Stomach (tissue), 8 donors: ENCODE measurements at regions not wholly inside any gene's neighbourhood (a gene's known extent, or its start where the extent isn't known, plus 50 kb on each side); places are given as distances from the start of the nearest gene placed in this dataset.

Experiments
- DNase-seq, 2 donors: peaks; one replicate each; pipeline versions ENCODE4 v3.0.0 to v3.0.0-alpha.2; 2013 to 2019
- H3K27ac ChIP-seq, 5 donors: fragments of 200-600 bp in 4 of 5; sonication (generic) in 4 of 5; one replicate each; pipeline ENCODE4 v1.5.1; 2013 to 2019; ENCODE audit warnings: mild to moderate bottlenecking in 1 of 5, moderate library complexity in 1 of 5
- H3K27me3 ChIP-seq, 3 donors: fragments of 200-600 bp; sonication (generic); one replicate each; pipeline ENCODE4 v1.5.1; 2017 to 2019; ENCODE audit warnings: mixed run types in 1 of 3
- H3K36me3 ChIP-seq, 4 donors: fragments of 200-600 bp; sonication (generic); 1 replicate in 3 of 4; 2 replicates in 1 of 4; pipeline ENCODE4 v1.5.1; 2016 to 2019
- H3K4me1 ChIP-seq, 4 donors: fragments of 200-600 bp; sonication (generic); one replicate each; pipeline ENCODE4 v1.5.1; 2016 to 2019
- H3K4me3 ChIP-seq, 4 donors: fragments of 200-600 bp; sonication (generic) in 3 of 4; one replicate each; pipeline ENCODE4 v1.5.1; 2016 to 2019; ENCODE audit warnings: mild to moderate bottlenecking in 1 of 4
- H3K9me3 ChIP-seq, 4 donors: fragments of 200-600 bp; sonication (generic); one replicate each; pipeline ENCODE4 v1.5.1; 2016 to 2019
- CTCF ChIP-seq, 7 experiments: fragments of 450-650 bp in 4 of 7; fragments of 200-600 bp in 3 of 7; sonication (generic) in 3 of 7; IDR thresholded peaks; one replicate each; pipeline ENCODE4 v1.5.1; 2016 to 2019; ENCODE audit warnings: antibody characterized with exemption in 7 of 7, control low read depth in 2 of 7, mild to moderate bottlenecking in 1 of 7
- EP300 ChIP-seq: sonication (generic); formaldehyde crosslinking; IDR thresholded peaks from one replicate; pipeline ENCODE4 v1.6.1; 2017; ENCODE audit warnings: antibody characterized with exemption
- POLR2A ChIP-seq, 4 donors: fragments of 450-650 bp; IDR thresholded peaks; one replicate each; pipeline ENCODE4 v1.6.1; 2016; ENCODE audit warnings: antibody characterized with exemption in 4 of 4, control low read depth in 2 of 4, mild to moderate bottlenecking in 1 of 4, moderate library complexity in 1 of 4
- POLR2AphosphoS5 ChIP-seq, 3 donors: sonication (generic); formaldehyde crosslinking; IDR thresholded peaks; one replicate each; pipeline ENCODE4 v1.6.1; 2016; ENCODE audit warnings: antibody characterized with exemption in 3 of 3
- WGBS, 5 donors: extraction: QIAGEN DNeasy Blood & Tissue Kit in 3 of 5; methylation state at CpG; one replicate each; pipeline versions ENCODE4 v1.1.5 to v1.1.7; 2013 to 2018; 5-methylcytosine and 5-hydroxymethylcytosine counted together
- intact Hi-C: fragments of 100-400 bp; cut with DNase I; formaldehyde crosslinking; loops from one replicate; pipeline ENCODE4 v1.15.1; 2023; ENCODE audit warnings: low total_unique reads
- donor health status: healthy with polysubstance abuse.
- donor health status: Bipolar disorder and iron deficiency.
- donor health status: healthy.

DNA sequence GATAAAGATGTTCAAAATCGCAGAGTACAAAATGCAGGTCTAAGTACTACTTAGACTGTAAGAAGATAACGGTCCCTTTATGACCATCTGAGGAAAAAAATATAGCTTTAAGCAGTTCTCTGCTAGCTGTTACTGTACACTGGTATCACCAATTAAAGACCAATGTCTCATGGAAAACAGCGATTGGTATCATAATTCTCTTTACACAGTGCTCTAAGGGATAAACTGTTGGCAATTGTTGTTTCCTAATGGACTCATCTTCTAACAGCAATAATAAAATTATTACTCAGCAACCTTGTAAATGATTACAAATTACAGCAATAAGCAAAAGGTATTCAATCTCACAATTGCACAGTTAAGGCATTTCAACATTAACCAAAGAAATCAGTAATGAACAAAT lies 142.2 kb upstream of the DLGAP1 start:
- intact Hi-C loops, result no loop called here

DNA sequence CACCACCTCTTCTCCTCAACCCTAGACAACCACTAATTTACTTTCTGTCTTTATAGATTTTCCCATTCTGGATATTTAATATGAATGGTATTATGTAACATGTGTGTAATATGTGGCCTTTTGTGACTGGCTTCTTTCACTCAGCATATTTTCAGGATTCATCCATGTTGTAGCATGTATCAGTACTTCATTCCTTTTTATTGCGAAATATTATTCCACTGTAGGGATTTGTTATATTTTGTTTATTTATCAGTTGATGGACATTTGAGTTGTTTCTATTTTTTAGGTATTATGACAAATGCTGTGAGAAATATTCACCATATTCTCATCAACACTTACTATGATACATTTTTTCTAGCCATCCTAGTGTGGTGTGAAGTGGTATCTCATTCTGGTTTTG lies 138.8 kb upstream of the DLGAP1 start:
- no peaks in the 10 kb centered on the region for H3K9me3 ChIP-seq
- H3K4me1 ChIP-seq, result no peaks in the 10 kb centered on the region
- H3K27ac ChIP-seq, result no peak overlapping the region
- DNase-seq, result no peak
- no peaks in the 10 kb centered on the region for H3K27me3 ChIP-seq
- intact Hi-C loops, result no loop called here
- H3K36me3 ChIP-seq, result no peaks in the 10 kb centered on the region
- TF ChIP-seq CTCF (IDR thresholded peaks at IDR 0.05) (no peak), EP300 (no peak), POLR2AphosphoS5 (IDR thresholded peaks at IDR 0.05) (no peak)
- 90 to 98% (median 94%) methylated on average over 1 of the region's 1 CpG for WGBS, 5 donors
- no peak overlapping the region for H3K4me3 ChIP-seq

More for the DNA sequence above, 142.2 kb upstream of the DLGAP1 start:
- H3K27me3 ChIP-seq, result no peaks in the 10 kb centered on the region
- no peak overlapping the region for H3K4me3 ChIP-seq
- H3K36me3 ChIP-seq, result no peaks in the 10 kb centered on the region
- H3K4me1 ChIP-seq, result no peaks in the 10 kb centered on the region
- H3K27ac ChIP-seq, result no peak overlapping the region
- no peak for TF ChIP-seq POLR2AphosphoS5 (IDR thresholded peaks at IDR 0.05)
- no peak for TF ChIP-seq EP300
- TF ChIP-seq CTCF (IDR thresholded peaks at IDR 0.05), result no peak
- no peak for TF ChIP-seq POLR2A (IDR thresholded peaks at IDR 0.05)
- DNase-seq, result no peak
- no peaks in the 10 kb centered on the region for H3K9me3 ChIP-seq
- WGBS, 5 donors, result 81 to 91% (median 89%) methylated on average over 3 of the region's 3 CpGs

DNA sequence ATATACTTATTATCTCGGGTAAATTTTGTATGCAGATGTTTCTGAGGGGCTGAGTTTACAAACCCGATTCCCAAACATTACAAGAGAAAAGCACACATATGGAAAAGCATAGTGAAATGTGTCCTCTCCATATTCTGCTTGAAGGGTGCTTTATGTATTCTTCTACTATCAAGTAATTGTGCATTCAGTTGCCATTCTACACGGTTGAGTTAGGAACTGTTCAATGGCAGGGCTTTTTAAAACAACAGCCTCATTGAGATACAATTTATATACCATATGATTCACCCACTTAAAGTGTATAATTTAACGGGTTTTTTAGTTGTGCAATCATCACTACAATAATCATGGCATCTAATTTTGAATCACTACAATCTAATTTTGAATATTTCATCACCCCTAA lies 138.4 kb upstream of the DLGAP1 start:
- intact Hi-C loops, result no loop called here
- 67 to 76% (median 70%) methylated on average over 4 of the region's 4 CpGs for WGBS, 5 donors
- H3K36me3 ChIP-seq, result no peaks in the 10 kb centered on the region
- no peaks in the 10 kb centered on the region for H3K4me1 ChIP-seq
- no peaks in the 10 kb centered on the region for H3K27me3 ChIP-seq
- H3K27ac ChIP-seq, result no peak overlapping the region
- no peaks in the 10 kb centered on the region for H3K9me3 ChIP-seq
- no peak for DNase-seq
- H3K4me3 ChIP-seq, result no peak overlapping the region
- TF ChIP-seq POLR2A (IDR thresholded peaks at IDR 0.05) (no peak), POLR2AphosphoS5 (IDR thresholded peaks at IDR 0.05) (no peak), EP300 (no peak), CTCF (IDR thresholded peaks at IDR 0.05) (no peak)

GRCh38 chr18:4589056-4589800 lies 134.1 kb upstream of the DLGAP1 start:
- H3K4me1 ChIP-seq, result no peaks in the 10 kb centered on the region
- H3K27ac ChIP-seq, result no peak overlapping the region
- H3K36me3 ChIP-seq, result no peaks in the 10 kb centered on the region
- intact Hi-C loops, result no loop called here
- DNase-seq, result no peak
- no peaks in the 10 kb centered on the region for H3K27me3 ChIP-seq
- no peaks in the 10 kb centered on the region for H3K9me3 ChIP-seq
- 66 to 74% (median 69%) methylated on average over 5 of the region's 5 CpGs for WGBS, 5 donors
- no peak overlapping the region for H3K4me3 ChIP-seq
- no peak for TF ChIP-seq CTCF (IDR thresholded peaks at IDR 0.05)
- TF ChIP-seq POLR2AphosphoS5 (IDR thresholded peaks at IDR 0.05), result no peak
- no peak for TF ChIP-seq POLR2A (IDR thresholded peaks at IDR 0.05)
- no peak for TF ChIP-seq EP300
